Fibroblast of villous mesenchyme (primary cell): ENCODE measurements at regions not wholly inside any gene's neighbourhood (a gene's known extent, or its start where the extent isn't known, plus 50 kb on each side); places are given as distances from the start of the nearest gene placed in this dataset.

ENCODE experiments used
- DNase-seq: peaks from one replicate; pipeline ENCODE4 v3.0.0-alpha.2; 2010; ENCODE audit warnings: low read depth
- H3K4me3 ChIP-seq: 2 replicates; pipeline ENCODE4 v1.5.1; 2011; ENCODE audit warnings: low read depth, mild to moderate bottlenecking, low read length
- TF ChIP-seq, protein P1 (sequence below): IDR thresholded peaks from 2 replicates; pipeline ENCODE4 v1.5.1; 2012; ENCODE audit warnings: low read depth, mild to moderate bottlenecking, low read length; ENCODE audit not compliant: insufficient read depth

DNA sequence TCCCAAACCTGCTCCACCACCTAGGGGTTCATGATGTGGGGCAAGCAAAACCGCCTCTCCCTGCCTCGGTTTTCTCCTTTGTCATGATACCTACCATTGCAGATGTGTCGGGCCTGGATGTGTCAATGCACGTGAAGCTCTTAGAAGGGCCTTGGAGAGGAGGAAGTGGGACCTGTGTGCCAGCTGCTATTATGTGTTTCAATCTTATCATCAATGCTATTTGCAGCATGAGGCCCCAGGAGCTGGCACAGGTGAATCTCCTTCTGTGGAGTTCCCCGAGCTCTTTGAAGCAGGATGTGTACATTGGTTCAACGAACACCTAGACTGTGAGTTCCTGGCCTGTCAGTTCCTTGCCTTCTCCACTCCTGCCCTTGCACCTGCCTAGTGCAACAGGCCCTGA is 331.6 kb downstream of the CTTN start:
- H3K4me3 ChIP-seq, result no peak overlapping the region
- DNase-seq, result no peak
- TF ChIP-seq, protein P1, sequence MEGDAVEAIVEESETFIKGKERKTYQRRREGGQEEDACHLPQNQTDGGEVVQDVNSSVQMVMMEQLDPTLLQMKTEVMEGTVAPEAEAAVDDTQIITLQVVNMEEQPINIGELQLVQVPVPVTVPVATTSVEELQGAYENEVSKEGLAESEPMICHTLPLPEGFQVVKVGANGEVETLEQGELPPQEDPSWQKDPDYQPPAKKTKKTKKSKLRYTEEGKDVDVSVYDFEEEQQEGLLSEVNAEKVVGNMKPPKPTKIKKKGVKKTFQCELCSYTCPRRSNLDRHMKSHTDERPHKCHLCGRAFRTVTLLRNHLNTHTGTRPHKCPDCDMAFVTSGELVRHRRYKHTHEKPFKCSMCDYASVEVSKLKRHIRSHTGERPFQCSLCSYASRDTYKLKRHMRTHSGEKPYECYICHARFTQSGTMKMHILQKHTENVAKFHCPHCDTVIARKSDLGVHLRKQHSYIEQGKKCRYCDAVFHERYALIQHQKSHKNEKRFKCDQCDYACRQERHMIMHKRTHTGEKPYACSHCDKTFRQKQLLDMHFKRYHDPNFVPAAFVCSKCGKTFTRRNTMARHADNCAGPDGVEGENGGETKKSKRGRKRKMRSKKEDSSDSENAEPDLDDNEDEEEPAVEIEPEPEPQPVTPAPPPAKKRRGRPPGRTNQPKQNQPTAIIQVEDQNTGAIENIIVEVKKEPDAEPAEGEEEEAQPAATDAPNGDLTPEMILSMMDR, result no peak

DNA sequence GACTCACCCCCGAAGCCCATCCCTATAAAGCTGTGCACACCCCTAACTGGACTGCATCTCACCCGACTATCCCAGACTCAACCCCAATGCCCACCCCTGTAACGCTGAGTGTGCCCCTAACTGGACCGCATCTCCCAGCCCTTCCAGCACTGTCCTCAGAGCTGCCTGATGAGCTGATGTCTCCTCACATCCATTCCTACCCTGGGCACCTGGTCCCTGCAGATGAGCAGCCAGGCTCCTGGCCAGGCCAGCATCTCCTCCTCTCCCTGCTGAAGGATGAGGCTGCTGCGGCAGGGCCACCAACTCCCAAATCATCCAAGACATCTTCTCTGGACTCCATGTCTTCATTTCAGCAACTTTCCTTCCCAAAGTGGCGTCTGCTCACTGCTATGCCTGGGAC is 332.1 kb downstream of the CTTN start:
- DNase-seq, result no peak
- TF ChIP-seq, protein P1, result no peak
- no peak overlapping the region for H3K4me3 ChIP-seq

DNA sequence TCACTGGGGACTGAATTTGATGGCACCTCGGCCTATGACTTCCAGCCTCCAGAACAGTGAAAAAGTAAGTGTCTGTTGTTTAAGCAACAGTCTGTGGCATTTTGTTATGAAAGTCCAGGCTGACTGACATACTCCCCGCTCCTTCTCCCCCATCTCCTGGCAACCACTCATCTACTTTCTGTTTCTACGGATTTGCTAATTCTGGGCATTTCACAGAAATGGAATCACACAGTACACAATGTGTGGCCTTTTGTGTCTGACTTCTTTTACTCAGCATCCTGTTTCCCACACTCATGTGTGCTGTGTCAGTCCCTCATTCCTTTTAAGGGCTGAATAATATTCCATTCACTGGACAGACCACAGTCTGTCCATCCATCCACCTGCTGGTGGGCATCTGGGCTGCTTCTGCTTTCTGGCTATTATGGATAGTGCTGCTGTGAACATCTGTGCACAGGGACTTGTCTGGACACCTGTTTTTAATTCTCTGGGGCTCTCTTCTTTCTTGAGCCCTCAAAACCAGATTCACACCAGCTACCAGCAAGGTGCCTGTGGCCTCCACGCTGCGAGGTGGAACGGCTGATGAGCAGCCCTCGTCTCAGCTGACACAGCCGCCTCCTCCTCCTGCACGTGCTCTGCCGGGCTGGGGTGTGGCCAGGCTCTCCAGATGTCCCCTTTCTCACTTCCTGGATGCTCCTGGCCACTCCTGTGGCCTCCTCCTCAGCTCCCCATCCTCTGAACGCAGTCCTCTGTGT is 333.1 kb downstream of the CTTN start:
- TF ChIP-seq, protein P1, result no peak
- H3K4me3 ChIP-seq, result no peak overlapping the region
- DNase-seq, result no peak

DNA sequence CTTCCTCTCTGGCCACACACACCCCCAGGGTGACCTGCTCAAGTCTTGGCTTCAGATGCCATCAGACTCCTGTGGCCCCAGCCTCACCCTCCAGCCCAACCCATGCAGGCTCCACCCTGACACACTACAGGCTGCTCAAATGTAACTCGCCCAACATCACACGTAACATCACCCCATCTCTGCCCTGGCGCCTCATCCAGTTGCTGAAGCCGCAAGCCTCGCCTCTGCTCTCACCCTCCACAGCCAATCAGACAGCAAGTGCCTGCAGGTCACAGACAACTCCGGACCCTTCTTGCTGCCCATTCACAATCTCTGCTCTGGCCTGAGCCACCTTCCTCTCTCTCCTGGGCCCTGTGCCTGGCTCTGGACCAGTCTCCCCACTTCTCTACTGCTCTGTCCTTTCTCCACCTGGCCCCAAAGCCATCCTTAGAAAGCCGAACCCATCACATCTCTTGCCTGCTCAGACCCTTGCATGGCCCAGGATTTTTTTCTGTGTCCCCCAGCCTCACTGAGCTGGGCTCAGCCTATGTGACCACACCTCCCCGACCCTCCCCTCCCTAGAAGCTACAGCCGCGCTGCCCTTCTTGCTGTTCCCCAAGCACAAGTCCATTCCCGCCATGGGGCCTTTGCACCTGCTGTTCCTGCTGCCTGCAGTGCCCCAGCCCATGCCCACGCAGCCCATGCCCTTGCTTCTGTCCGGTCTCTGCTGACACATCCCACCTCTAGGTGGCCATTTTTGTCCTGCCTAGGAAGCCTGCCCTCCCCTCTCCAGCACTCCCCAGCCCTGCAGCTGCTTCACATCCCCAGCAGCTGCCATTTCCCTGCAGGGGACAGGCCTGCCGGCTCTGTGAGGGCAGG is 333.9 kb downstream of the CTTN start:
- TF ChIP-seq, protein P1, result no peak
- no peak for DNase-seq

DNA sequence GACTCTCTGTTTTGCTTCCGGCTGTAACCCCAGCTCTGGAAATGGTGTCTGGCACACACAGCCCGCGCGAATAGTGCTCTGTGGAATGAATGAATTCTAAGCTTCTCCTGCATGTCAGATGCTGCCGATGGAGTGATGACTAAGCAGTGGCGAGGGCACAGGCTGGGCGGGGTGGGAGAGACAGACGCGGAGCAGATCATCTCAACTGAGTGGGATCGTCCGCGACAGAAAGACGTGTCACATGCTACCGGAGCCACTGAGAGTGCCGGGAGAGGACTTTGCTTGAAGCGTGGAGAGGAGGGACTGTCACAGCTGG is 334.5 kb downstream of the CTTN start:
- TF ChIP-seq, protein P1, result no peak
- DNase-seq, result no peak
- H3K4me3 ChIP-seq, result no peak overlapping the region

More for the DNA sequence above, 333.9 kb downstream of the CTTN start:
- no peak overlapping the region for H3K4me3 ChIP-seq

DNA sequence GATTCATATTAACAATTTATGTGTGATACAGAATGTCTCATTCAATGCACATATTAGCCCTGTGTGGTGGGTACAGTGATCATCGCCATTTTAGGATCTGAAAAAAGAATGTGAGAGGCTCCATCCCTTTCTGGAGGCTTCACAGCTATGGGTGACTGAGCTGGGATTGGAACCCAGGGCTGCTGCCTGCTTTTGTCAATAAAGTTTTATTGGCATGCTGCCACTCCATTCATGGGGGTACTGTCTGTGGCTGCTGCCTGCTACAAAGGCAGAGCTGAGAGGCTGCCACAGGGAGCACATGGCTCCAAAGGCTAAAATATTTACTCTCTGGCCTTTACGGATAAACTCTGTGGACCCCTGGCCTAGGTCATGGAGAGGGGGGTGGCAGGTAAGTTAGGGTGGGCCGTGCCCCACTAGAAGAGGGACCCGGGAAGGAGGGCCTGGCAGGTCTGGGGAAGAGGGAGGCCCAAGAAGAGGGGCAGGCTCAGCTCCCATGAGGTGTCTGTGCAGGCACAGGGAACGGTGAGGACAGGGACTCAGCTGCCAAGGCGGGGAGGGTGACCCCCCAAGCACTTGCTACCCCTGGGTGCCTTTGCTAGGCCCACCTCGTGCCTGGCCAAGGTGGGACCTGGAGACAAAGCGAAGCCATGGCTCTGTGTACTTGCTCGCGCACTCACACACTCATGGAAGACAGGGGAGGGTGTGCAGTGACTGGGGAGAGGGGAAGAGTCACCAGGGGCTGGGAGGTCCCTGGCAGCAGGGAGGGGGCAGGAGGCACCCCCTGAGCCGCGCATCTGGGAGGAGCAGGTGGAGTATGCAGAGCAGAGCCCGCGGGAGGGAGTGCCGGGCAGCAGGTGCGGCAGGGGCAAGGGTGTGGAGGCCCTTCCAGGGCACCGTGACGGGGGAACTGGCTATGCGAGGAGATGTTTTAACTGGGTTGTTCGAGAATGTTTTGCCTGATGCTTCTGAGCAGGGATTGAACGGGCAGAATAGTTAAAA is 335.3 kb downstream of the CTTN start:
- no peak for DNase-seq

More for the DNA sequence above, 335.3 kb downstream of the CTTN start:
- TF ChIP-seq, protein P1, result no peak
- no peak overlapping the region for H3K4me3 ChIP-seq
